IMR-90 (cell line): ENCODE measurements at regions not wholly inside any gene's neighbourhood (a gene's known extent, or its start where the extent isn't known, plus 50 kb on each side); places are given as distances from the start of the nearest gene placed in this dataset.

Experiments used
- ATAC-seq: fragments of 200-7000 bp; cut with Tn5 transposase; 2 replicates; pipeline ENCODE4 v1.9.1; 2020; ENCODE audit warnings: low read depth, mild to moderate bottlenecking, moderate library complexity
- BruUV-seq: library from RNA; stranded (reverse); fragments of 400-500 nt; replicated peaks from 2 replicates; lab custom pipeline; 2021; lab: Mats Ljungman, UMichigan
- CTCF ChIA-PET: fragments of 300-600 bp; formaldehyde crosslinking; extraction: SDS; loops from one replicate; lab custom pipeline; 2021; ENCODE audit warnings: antibody characterized with exemption; lab: Yijun Ruan, JAX
- POLR2A ChIA-PET: fragments of 300-600 bp; sonication (Branson Sonifier 250); formaldehyde crosslinking; loops from one replicate; lab custom pipeline; 2022; ENCODE audit warnings: antibody characterized with exemption; ENCODE audit not compliant: unreplicated experiment; lab: Charles Lee
- DNase-seq: peaks from one replicate; pipeline ENCODE4 v3.0.0; 2013
- H2AFZ ChIP-seq: replicated peaks from 2 replicates; pipeline ENCODE3; 2013; ENCODE audit warnings: low read length, mild to moderate bottlenecking; ENCODE audit not compliant: poor library complexity
- H2AK5ac ChIP-seq: 2 replicates; pipeline ENCODE4 v1.6.1; 2013; ENCODE audit warnings: low read depth, low read length, inconsistent platforms
- H2AK9ac ChIP-seq: replicated peaks from 2 replicates; pipeline ENCODE3; 2013; ENCODE audit warnings: mild to moderate bottlenecking, low read depth, low read length, moderate library complexity; ENCODE audit not compliant: poor library complexity
- H2BK120ac ChIP-seq: 2 replicates; pipeline ENCODE4 v1.6.1; 2013; ENCODE audit warnings: low read depth, low read length, inconsistent platforms
- H2BK15ac ChIP-seq: 3 replicates; pipeline ENCODE4 v1.6.1; 2013; ENCODE audit warnings: low read depth, low read length, inconsistent platforms
- H2BK20ac ChIP-seq: 2 replicates; pipeline ENCODE4 v1.6.1; 2013; ENCODE audit warnings: low read depth, mild to moderate bottlenecking, inconsistent platforms, low read length, moderate library complexity
- H2BK5ac ChIP-seq: 2 replicates; pipeline ENCODE4 v1.6.1; 2013; ENCODE audit warnings: mild to moderate bottlenecking, low read depth, low read length, inconsistent platforms; ENCODE audit not compliant: poor library complexity, severe bottlenecking
- H3K14ac ChIP-seq: replicated peaks from 2 replicates; pipeline ENCODE4 v1.6.1; 2013; ENCODE audit warnings: low read depth, low read length, inconsistent platforms
- H3K18ac ChIP-seq: 2 replicates; pipeline ENCODE4 v1.6.1; 2013; ENCODE audit warnings: low read depth, low read length, control low read depth
- H3K23ac ChIP-seq: 2 replicates; pipeline ENCODE4 v1.6.1; 2013; ENCODE audit warnings: low read depth, low read length, inconsistent platforms
- H3K27ac ChIP-seq: 2 replicates; pipeline ENCODE4 v1.5.1; 2013; ENCODE audit warnings: mild to moderate bottlenecking, control low read depth, low read length; ENCODE audit not compliant: insufficient read depth
- H3K27me3 ChIP-seq: 2 replicates; pipeline ENCODE4 v1.6.1; 2013; ENCODE audit warnings: low read length; ENCODE audit not compliant: control insufficient read depth, insufficient read depth
- H3K36me3 ChIP-seq: 2 replicates; pipeline ENCODE4 v1.6.1; 2013; ENCODE audit warnings: low read length, mixed read lengths; ENCODE audit not compliant: control insufficient read depth, insufficient read depth
- H3K4ac ChIP-seq: 2 replicates; pipeline ENCODE4 v1.6.1; 2013; ENCODE audit warnings: low read depth, low read length, inconsistent platforms
- H3K4me1 ChIP-seq: 2 replicates; pipeline ENCODE4 v1.6.1; 2013; ENCODE audit warnings: low read length, mixed read lengths; ENCODE audit not compliant: control insufficient read depth, insufficient read depth
- H3K4me2 ChIP-seq: 2 replicates; pipeline ENCODE4 v1.6.1; 2013; ENCODE audit warnings: low read depth, mild to moderate bottlenecking, control low read depth, low read length, moderate library complexity
- H3K4me3 ChIP-seq: 2 replicates; pipeline ENCODE4 v1.5.1; 2013; ENCODE audit warnings: low read depth, mild to moderate bottlenecking, control low read depth, low read length, moderate library complexity; ENCODE audit not compliant: insufficient read depth
- H3K56ac ChIP-seq: 2 replicates; pipeline ENCODE4 v1.6.1; 2013; ENCODE audit warnings: low read length, inconsistent platforms; ENCODE audit not compliant: insufficient read depth; ENCODE audit errors: extremely low read depth
- H3K79me1 ChIP-seq, 2 experiments: 2 replicates each; pipeline ENCODE4 v1.6.1; 2013; ENCODE audit warnings: low read length in 2 of 2, inconsistent platforms in 1 of 2, low read depth in 1 of 2
- H3K9ac ChIP-seq: 2 replicates; pipeline ENCODE4 v1.6.1; 2013; ENCODE audit warnings: low read depth, low read length, control low read depth
- H3K9me1 ChIP-seq: 2 replicates; pipeline ENCODE4 v1.6.1; 2013; ENCODE audit warnings: low read length, inconsistent platforms; ENCODE audit not compliant: insufficient read depth
- H3K9me3 ChIP-seq: 2 replicates; pipeline ENCODE4 v1.6.1; 2013; ENCODE audit warnings: low read length; ENCODE audit not compliant: control insufficient read depth, insufficient read depth
- H4K20me1 ChIP-seq: 2 replicates; pipeline ENCODE4 v1.6.1; 2013; ENCODE audit warnings: low read length, inconsistent platforms; ENCODE audit not compliant: insufficient read depth
- H4K5ac ChIP-seq: 2 replicates; pipeline ENCODE4 v1.6.1; 2013; ENCODE audit warnings: mild to moderate bottlenecking, low read depth, low read length, control low read depth
- H4K8ac ChIP-seq, 2 experiments: 2 replicates each; pipeline ENCODE4 v1.6.1; 2013; ENCODE audit warnings: low read depth in 2 of 2, low read length in 2 of 2, control low read depth in 1 of 2, inconsistent platforms in 1 of 2
- H4K91ac ChIP-seq: 2 replicates; pipeline ENCODE4 v1.6.1; 2013; ENCODE audit warnings: low read depth, low read length, inconsistent platforms; ENCODE audit not compliant: insufficient read depth
- ELK1 ChIP-seq: fragments of 150-350 bp; IDR thresholded peaks from 2 replicates; pipeline ENCODE4 v1.6.1; 2016; ENCODE audit warnings: low read depth, mild to moderate bottlenecking, low read length, moderate library complexity, borderline replicate concordance
- WGBS, 2 experiments: methylation state at CpG; one replicate each; pipeline versions ENCODE4 v1.1.5 to v1.1.7; 2013; ENCODE audit warnings: missing lambda C conversion rate in 2 of 2; ENCODE audit not compliant: insufficient read length in 1 of 2; ENCODE audit errors: extremely low coverage in 2 of 2; 5-methylcytosine and 5-hydroxymethylcytosine counted together
- dilution Hi-C: fragments of 300-500 bp; cut with HindIII; formaldehyde crosslinking; loops from one replicate; pipeline ENCODE4 v1.14.3; 2018; ENCODE audit warnings: low sequenced_read_pairs; ENCODE audit not compliant: unreplicated experiment
- in situ Hi-C: fragments of 300-500 bp; cut with MboI; formaldehyde crosslinking; loops from 3 replicates; pipeline ENCODE4 v1.14.3; 2019; ENCODE audit warnings: low sequenced_read_pairs, inconsistent platforms, mixed read lengths
- intact Hi-C: fragments of 100-400 bp; cut with micrococcal nuclease; formaldehyde crosslinking; loops from 2 replicates; pipeline ENCODE4 v1.10.0; 2022

GRCh38 chr21:28791595-28792282, 200.9 kb downstream of the LTN1 start:
- H3K9ac ChIP-seq, result no peak overlapping the region
- H4K20me1 ChIP-seq, result no peaks in the 10 kb centered on the region
- H3K9me3 ChIP-seq, result no peaks in the 10 kb centered on the region
- no peak overlapping the region for H3K4me2 ChIP-seq
- H3K27ac ChIP-seq, result no peak overlapping the region; the same call in 1 of the 2 replicates
- peaks cover 7% of the 10 kb centered on the region for H3K4me1 ChIP-seq
- peak overlapping the region; percentile 24 for H4K91ac ChIP-seq
- no peak overlapping the region for H3K4ac ChIP-seq
- BruUV-seq, result no TSS peak
- ATAC-seq (no peak), DNase-seq (no peak)
- in situ Hi-C loops, result loop anchor here (10.0 kb wide), 3 partner anchors 143 to 1947 kb away; partner anchors contain the start of gene ADAMTS1
- H2BK5ac ChIP-seq, result no peak overlapping the region
- H3K9me1 ChIP-seq, result no peaks in the 10 kb centered on the region
- ChIA-PET CTCF (no interaction called here), POLR2A (no interaction called here)
- H3K23ac ChIP-seq, result no peak overlapping the region
- no peaks in the 10 kb centered on the region for H3K36me3 ChIP-seq
- H3K27me3 ChIP-seq, result no peaks in the 10 kb centered on the region
- H2AK5ac ChIP-seq, result peak overlapping the region; percentile 86
- TF ChIP-seq ELK1, result no peak
- no peak overlapping the region for H3K14ac ChIP-seq
- no CpG with 5 or more reads among the region's 4 CpGs for WGBS, 2 experiments
- H2BK15ac ChIP-seq, result peak overlapping the region; percentile 92; the same call in 2 of the 3 replicates
- peak overlapping the region; percentile 77 for H3K18ac ChIP-seq
- H2AFZ ChIP-seq, result no peak overlapping the region
- H4K5ac ChIP-seq, result peak overlapping the region; percentile 32; the same call in 1 of the 2 replicates
- no peak overlapping the region for H3K4me3 ChIP-seq
- H3K79me1 ChIP-seq, result no peaks in the 10 kb centered on the region
- intact Hi-C loops, result loop anchor here (2.0 to 5.0 kb wide), 3 partner anchors 151 to 455 kb away; no protein-coding TSS in a partner anchor
- no peak overlapping the region; the same call in 1 of the 2 replicates for H3K56ac ChIP-seq
- H2BK120ac ChIP-seq, result peak overlapping the region; percentile 57; the same call in 1 of the 2 replicates
- H4K8ac ChIP-seq, result 0 out of 4 replicates have a peak overlapping the region, but pooled peaks of 1 of the 2 experiments have one; percentile 30
- H2BK20ac ChIP-seq, result peak overlapping the region; percentile 82
- dilution Hi-C loops, result no loop called here
- H2AK9ac ChIP-seq, result no peak overlapping the region
